CD4-positive, alpha-beta T cell (primary cell): ENCODE measurements at regions not wholly inside any gene's neighbourhood (a gene's known extent, or its start where the extent isn't known, plus 50 kb on each side); places are given as distances from the start of the nearest gene placed in this dataset.

Experiments
- ATAC-seq: fragments of 200-7000 bp; cut with Tn5 transposase; one replicate; pipeline ENCODE4 v1.10.0; 2022; ENCODE audit warnings: mild to moderate bottlenecking; ENCODE audit not compliant: poor library complexity
- CTCF ChIA-PET: fragments of 350-600 bp; sonication (Branson Sonifier 250); formaldehyde crosslinking; loops from one replicate; lab custom pipeline; 2021; ENCODE audit warnings: antibody characterized with exemption, inconsistent platforms; lab: Charles Lee
- POLR2A ChIA-PET: fragments of 350-600 bp; sonication (Branson Sonifier 250); formaldehyde crosslinking; loops from one replicate; lab custom pipeline; 2021; ENCODE audit warnings: antibody characterized with exemption, inconsistent platforms; lab: Charles Lee
- DNase-seq, 14 experiments: peaks; one replicate each; pipeline ENCODE4 v3.0.0-alpha.2; 2013 to 2020; ENCODE audit warnings: mixed read lengths in 2 of 14
- H3K27ac ChIP-seq, 2 donors: one replicate each; pipeline versions ENCODE4 v1.5.1 to v1.7.0; 2013; ENCODE audit warnings: low read length in 2 of 2, low read depth in 1 of 2, mild to moderate bottlenecking in 1 of 2
- H3K27me3 ChIP-seq, 2 experiments: 1 replicate in 1 of 2; 2 replicates in 1 of 2; pipeline versions ENCODE4 v1.6.1 to v1.7.0; 2013; ENCODE audit warnings: low read length in 2 of 2, control low read depth in 1 of 2, mild to moderate bottlenecking in 1 of 2, moderate library complexity in 1 of 2; ENCODE audit not compliant: insufficient read depth in 2 of 2, control insufficient read depth in 1 of 2
- H3K36me3 ChIP-seq: one replicate; pipeline ENCODE4 v1.6.1; 2013; ENCODE audit warnings: low read length, control low read depth; ENCODE audit not compliant: insufficient read depth
- H3K4me1 ChIP-seq: one replicate; pipeline ENCODE4 v1.6.1; 2013; ENCODE audit warnings: low read length, control low read depth; ENCODE audit not compliant: insufficient read depth
- H3K4me3 ChIP-seq: one replicate; pipeline ENCODE4 v1.5.1; 2013; ENCODE audit warnings: mild to moderate bottlenecking, low read length, moderate library complexity
- H3K9me3 ChIP-seq, 2 experiments: 1 replicate in 1 of 2; 2 replicates in 1 of 2; pipeline versions ENCODE4 v1.6.1 to v1.7.0; 2013; ENCODE audit warnings: low read length in 2 of 2, mild to moderate bottlenecking in 2 of 2, control low read depth in 1 of 2, moderate library complexity in 1 of 2; ENCODE audit not compliant: control insufficient read depth in 1 of 2, insufficient read depth in 1 of 2
- H3K27ac Mint-ChIP-seq: one replicate; pipeline ENCODE4 v1.8.0; 2020; ENCODE audit warnings: mixed read lengths
- H3K27me3 Mint-ChIP-seq: one replicate; pipeline ENCODE4 v1.8.0; 2021; ENCODE audit warnings: mixed read lengths
- H3K36me3 Mint-ChIP-seq: one replicate; pipeline ENCODE4 v1.8.0; 2021; ENCODE audit warnings: low read depth, mixed read lengths
- H3K4me1 Mint-ChIP-seq: one replicate; pipeline ENCODE4 v1.8.0; 2021; ENCODE audit warnings: low read depth, mixed read lengths
- H3K4me3 Mint-ChIP-seq: one replicate; pipeline ENCODE4 v1.8.0; 2020; ENCODE audit warnings: mild to moderate bottlenecking, mixed read lengths
- H3K9me3 Mint-ChIP-seq: one replicate; pipeline ENCODE4 v1.8.0; 2020; ENCODE audit warnings: mixed read lengths
- CTCF ChIP-seq: fragments of 200-600 bp; IDR thresholded peaks from one replicate; pipeline ENCODE4 v1.8.0; 2022; ENCODE audit warnings: antibody characterized with exemption, mild to moderate bottlenecking
- intact Hi-C, 2 experiments: fragments of 100-400 bp; cut with DNase I in 1 of 2; cut with micrococcal nuclease in 1 of 2; formaldehyde crosslinking; loops; one replicate each; pipeline versions ENCODE4 v1.15.1 to v1.9.0; 2023 to 2025; cut with DNase I, micrococcal nuclease

- intact Hi-C loops, result no loop called here
- no peak overlapping the region for H3K27ac ChIP-seq
- Mint-ChIP-seq H3K27me3 (peaks cover 4% of the 10 kb centered on the region), H3K9me3 (peaks cover 5% of the 10 kb centered on the region), H3K4me3 (no peak overlapping the region), H3K27ac (no peak overlapping the region), H3K36me3 (no peaks in the 10 kb centered on the region), H3K4me1 (no peaks in the 10 kb centered on the region)
- POLR2A ChIA-PET, result no interaction called here
- DNase-seq, result no peak
- ATAC-seq, result no peak
- H3K9me3 ChIP-seq, result peaks cover 0 to 4% of the 10 kb centered on the region in 2 experiments
- no peaks in the 10 kb centered on the region for H3K27me3 ChIP-seq
- TF ChIP-seq CTCF, result no peak
- H3K4me3 ChIP-seq, result no peak overlapping the region
- no peaks in the 10 kb centered on the region for H3K36me3 ChIP-seq
- H3K4me1 ChIP-seq, result no peaks in the 10 kb centered on the region
- CTCF ChIA-PET, result no interaction called here
These were observed 186.8 kb downstream of the TGFB2 start for GRCh38 chr1:218531936-218532335.

GRCh38 chr1:218536296-218536986 lies 191.3 kb downstream of the TGFB2 start:
- H3K9me3 Mint-ChIP-seq, result peaks cover 5% of the 10 kb centered on the region
- DNase-seq (no peak), ATAC-seq (no peak)
- no peaks in the 10 kb centered on the region for H3K4me1 Mint-ChIP-seq
- H3K27ac ChIP-seq, result no peak overlapping the region
- H3K27me3 ChIP-seq, result no peaks in the 10 kb centered on the region
- H3K9me3 ChIP-seq, result peaks cover 0 to 4% of the 10 kb centered on the region in 2 experiments
- no peaks in the 10 kb centered on the region for H3K36me3 Mint-ChIP-seq
- peaks cover 4% of the 10 kb centered on the region for H3K27me3 Mint-ChIP-seq
- H3K36me3 ChIP-seq, result no peaks in the 10 kb centered on the region
- CTCF ChIA-PET, result no interaction called here
- H3K27ac Mint-ChIP-seq, result no peak overlapping the region
- H3K4me3 Mint-ChIP-seq, result no peak overlapping the region
- no peak for TF ChIP-seq CTCF
- no peak overlapping the region for H3K4me3 ChIP-seq
- intact Hi-C loops, result no loop called here
- POLR2A ChIA-PET, result no interaction called here
- no peaks in the 10 kb centered on the region for H3K4me1 ChIP-seq

GRCh38 chr1:218537122-218537913 lies 192.2 kb downstream of the TGFB2 start:
- peaks cover 0 to 4% of the 10 kb centered on the region in 2 experiments for H3K9me3 ChIP-seq
- ChIA-PET POLR2A (no interaction called here), CTCF (no interaction called here)
- H3K4me3 ChIP-seq, result no peak overlapping the region
- H3K27me3 Mint-ChIP-seq, result peaks cover 4% of the 10 kb centered on the region
- no peaks in the 10 kb centered on the region for H3K4me1 Mint-ChIP-seq
- no peak overlapping the region for H3K4me3 Mint-ChIP-seq
- no peak for ATAC-seq
- no peaks in the 10 kb centered on the region for H3K27me3 ChIP-seq
- no peaks in the 10 kb centered on the region for H3K36me3 ChIP-seq
- intact Hi-C loops, result no loop called here
- no peak overlapping the region for H3K27ac Mint-ChIP-seq
- H3K27ac ChIP-seq, result no peak overlapping the region
- no peaks in the 10 kb centered on the region for H3K36me3 Mint-ChIP-seq
- no peaks in the 10 kb centered on the region for H3K4me1 ChIP-seq
- H3K9me3 Mint-ChIP-seq, result peaks cover 5% of the 10 kb centered on the region
- TF ChIP-seq CTCF, result no peak
- no peak for DNase-seq
